Transverse colon (tissue), 4 donors: ENCODE measurements at regions not wholly inside any gene's neighbourhood (a gene's known extent, or its start where the extent isn't known, plus 50 kb on each side); places are given as distances from the start of the nearest gene placed in this dataset.

ENCODE experiments used
- DNase-seq: peaks from one replicate; pipeline ENCODE4 v3.0.0-alpha.2; 2019
- H3K27ac ChIP-seq, 4 donors: fragments of 200-600 bp; sonication (generic); 2 replicates each; pipeline ENCODE4 v1.5.1; 2016 to 2018; ENCODE audit warnings: inconsistent platforms in 4 of 4
- H3K27me3 ChIP-seq: fragments of 200-600 bp; sonication (generic); 2 replicates; pipeline ENCODE4 v1.5.1; 2017; ENCODE audit warnings: inconsistent platforms
- H3K36me3 ChIP-seq, 4 donors: fragments of 200-600 bp; sonication (generic); 2 replicates each; pipeline ENCODE4 v1.5.1; 2017 to 2019; ENCODE audit warnings: inconsistent platforms in 4 of 4
- H3K4me1 ChIP-seq, 4 donors: fragments of 200-600 bp; sonication (generic); 2 replicates each; pipeline ENCODE4 v1.5.1; 2017 to 2020; ENCODE audit warnings: inconsistent platforms in 4 of 4
- H3K4me3 ChIP-seq, 4 donors: fragments of 200-600 bp; sonication (generic); 1 replicate in 1 of 4; 2 replicates in 3 of 4; pipeline versions ENCODE4 v1.5.1 to v1.6.1; 2017 to 2019; ENCODE audit warnings: inconsistent platforms in 4 of 4
- H3K9me3 ChIP-seq, 2 donors: fragments of 200-600 bp; sonication (generic); 2 replicates each; pipeline ENCODE4 v1.5.1; 2017 to 2019; ENCODE audit warnings: inconsistent platforms in 2 of 2
- CTCF ChIP-seq, 5 experiments: fragments of 200-600 bp in 3 of 5; fragments of 450-650 bp in 2 of 5; sonication (generic) in 3 of 5; IDR thresholded peaks; 1 replicate in 2 of 5; 2 replicates in 3 of 5; pipeline ENCODE4 v1.5.1; 2016 to 2017; ENCODE audit warnings: antibody characterized with exemption in 5 of 5, inconsistent platforms in 3 of 5, mild to moderate bottlenecking in 2 of 5, moderate library complexity in 1 of 5
- EP300 ChIP-seq: sonication (generic); formaldehyde crosslinking; IDR thresholded peaks from one replicate; pipeline ENCODE4 v1.6.1; 2017; ENCODE audit warnings: antibody characterized with exemption, low read depth
- POLR2A ChIP-seq: fragments of 450-650 bp; IDR thresholded peaks from one replicate; pipeline ENCODE4 v1.6.1; 2016; ENCODE audit warnings: antibody characterized with exemption, mild to moderate bottlenecking, moderate library complexity
- POLR2AphosphoS5 ChIP-seq, 3 donors: sonication (generic); formaldehyde crosslinking; IDR thresholded peaks; one replicate each; pipeline ENCODE4 v1.6.1; 2016; ENCODE audit warnings: antibody characterized with exemption in 3 of 3
- WGBS, 2 donors: methylation state at CpG; one replicate each; pipeline ENCODE4 v1.1.5; 2018; ENCODE audit warnings: low coverage in 1 of 2; 5-methylcytosine and 5-hydroxymethylcytosine counted together
- in situ Hi-C, 4 donors: fragments of 200-750 bp; cut with MboI; loops; one replicate each; pipeline versions ENCODE4 v1.15.0 to v1.15.1; 2017; ENCODE audit warnings: low sequenced_read_pairs in 3 of 4, low pct_ligation_motif_present in 1 of 4, low pct_unique_long_range_greater_than_20kb in 1 of 4
- intact Hi-C: fragments of 100-400 bp; cut with DNase I; formaldehyde crosslinking; loops from one replicate; pipeline ENCODE4 v1.15.1; 2023; ENCODE audit warnings: low total_unique reads

GRCh38 chr10:111650088-111650487, 533.5 kb downstream of the GPAM start:
- Histone ChIP-seq H3K4me1 (no peaks in the 10 kb centered on the region), H3K9me3 (peaks cover 2 to 6% of the 10 kb centered on the region in 2 donors), H3K36me3 (no peaks in the 10 kb centered on the region), H3K27ac (no peak overlapping the region), H3K4me3 (no peak overlapping the region), H3K27me3 (no peaks in the 10 kb centered on the region)
- no peak for TF ChIP-seq CTCF (IDR thresholded peaks at IDR 0.05)
- no peak for TF ChIP-seq POLR2AphosphoS5 (IDR thresholded peaks at IDR 0.05)
- no peak for TF ChIP-seq EP300
- no peak for TF ChIP-seq POLR2A
- intact Hi-C loops: no loop called here
- DNase-seq: no peak
- in situ Hi-C loops: no loop called here
- WGBS, 2 donors: 85% methylated on average over 2 of the region's 2 CpGs; no CpG with 5 or more reads in 1 of the 2 donors

- DNase-seq: no peak
- H3K4me1 ChIP-seq: no peaks in the 10 kb centered on the region
- H3K27me3 ChIP-seq: no peaks in the 10 kb centered on the region
- no peak overlapping the region for H3K27ac ChIP-seq
- in situ Hi-C loops (no loop called here), intact Hi-C loops (no loop called here)
- TF ChIP-seq EP300 (no peak), POLR2AphosphoS5 (IDR thresholded peaks at IDR 0.05) (no peak), POLR2A (no peak), CTCF (IDR thresholded peaks at IDR 0.05) (no peak)
- H3K36me3 ChIP-seq: no peaks in the 10 kb centered on the region
- H3K9me3 ChIP-seq: no peaks in the 10 kb centered on the region
- H3K4me3 ChIP-seq: no peak overlapping the region
These were observed 527.5 kb downstream of the GPAM start for GRCh38 chr10:111656066-111656465.

- H3K4me3 ChIP-seq: no peak overlapping the region
- no peaks in the 10 kb centered on the region for H3K9me3 ChIP-seq
- no peak overlapping the region for H3K27ac ChIP-seq
- TF ChIP-seq CTCF (IDR thresholded peaks at IDR 0.05): no peak
- TF ChIP-seq POLR2AphosphoS5 (IDR thresholded peaks at IDR 0.05): no peak
- TF ChIP-seq EP300: no peak
- TF ChIP-seq POLR2A: no peak
- H3K27me3 ChIP-seq: no peaks in the 10 kb centered on the region
- H3K4me1 ChIP-seq: no peaks in the 10 kb centered on the region
- intact Hi-C loops (no loop called here), in situ Hi-C loops (no loop called here)
- no peaks in the 10 kb centered on the region for H3K36me3 ChIP-seq
- DNase-seq: no peak
- 73 to 78% methylated on average over 1 of the region's 1 CpG for WGBS, 2 donors
These were observed 505.8 kb downstream of the GPAM start for GRCh38 chr10:111677759-111678158.

- no peak for TF ChIP-seq EP300
- no peak for TF ChIP-seq CTCF (IDR thresholded peaks at IDR 0.05)
- TF ChIP-seq POLR2A: no peak
- no peak for TF ChIP-seq POLR2AphosphoS5 (IDR thresholded peaks at IDR 0.05)
- H3K4me1 ChIP-seq: no peaks in the 10 kb centered on the region
- H3K36me3 ChIP-seq: no peaks in the 10 kb centered on the region
- H3K4me3 ChIP-seq: no peak overlapping the region
- no peaks in the 10 kb centered on the region for H3K9me3 ChIP-seq
- in situ Hi-C loops: no loop called here
- H3K27me3 ChIP-seq: no peaks in the 10 kb centered on the region
- H3K27ac ChIP-seq: no peak overlapping the region
- DNase-seq: no peak
- 78 to 83% methylated on average over 7 of the region's 7 CpGs for WGBS, 2 donors
- intact Hi-C loops: no loop called here
These were observed 496.8 kb downstream of the GPAM start for GRCh38 chr10:111686796-111687195.
